CD4-positive, alpha-beta T cell (primary cell): ENCODE measurements at regions not wholly inside any gene's neighbourhood (a gene's known extent, or its start where the extent isn't known, plus 50 kb on each side); places are given as distances from the start of the nearest gene placed in this dataset.

Source experiments
- ATAC-seq: fragments of 200-7000 bp; cut with Tn5 transposase; one replicate; pipeline ENCODE4 v1.10.0; 2022; ENCODE audit warnings: mild to moderate bottlenecking; ENCODE audit not compliant: poor library complexity
- CTCF ChIA-PET: fragments of 350-600 bp; sonication (Branson Sonifier 250); formaldehyde crosslinking; loops from one replicate; lab custom pipeline; 2021; ENCODE audit warnings: antibody characterized with exemption, inconsistent platforms; lab: Charles Lee
- POLR2A ChIA-PET: fragments of 350-600 bp; sonication (Branson Sonifier 250); formaldehyde crosslinking; loops from one replicate; lab custom pipeline; 2021; ENCODE audit warnings: antibody characterized with exemption, inconsistent platforms; lab: Charles Lee
- DNase-seq, 14 experiments: peaks; one replicate each; pipeline ENCODE4 v3.0.0-alpha.2; 2013 to 2020; ENCODE audit warnings: mixed read lengths in 2 of 14
- H3K27ac ChIP-seq, 2 donors: one replicate each; pipeline versions ENCODE4 v1.5.1 to v1.7.0; 2013; ENCODE audit warnings: low read length in 2 of 2, low read depth in 1 of 2, mild to moderate bottlenecking in 1 of 2
- H3K27me3 ChIP-seq, 2 experiments: 1 replicate in 1 of 2; 2 replicates in 1 of 2; pipeline versions ENCODE4 v1.6.1 to v1.7.0; 2013; ENCODE audit warnings: low read length in 2 of 2, control low read depth in 1 of 2, mild to moderate bottlenecking in 1 of 2, moderate library complexity in 1 of 2; ENCODE audit not compliant: insufficient read depth in 2 of 2, control insufficient read depth in 1 of 2
- H3K36me3 ChIP-seq: one replicate; pipeline ENCODE4 v1.6.1; 2013; ENCODE audit warnings: low read length, control low read depth; ENCODE audit not compliant: insufficient read depth
- H3K4me1 ChIP-seq: one replicate; pipeline ENCODE4 v1.6.1; 2013; ENCODE audit warnings: low read length, control low read depth; ENCODE audit not compliant: insufficient read depth
- H3K4me3 ChIP-seq: one replicate; pipeline ENCODE4 v1.5.1; 2013; ENCODE audit warnings: mild to moderate bottlenecking, low read length, moderate library complexity
- H3K9me3 ChIP-seq, 2 experiments: 1 replicate in 1 of 2; 2 replicates in 1 of 2; pipeline versions ENCODE4 v1.6.1 to v1.7.0; 2013; ENCODE audit warnings: low read length in 2 of 2, mild to moderate bottlenecking in 2 of 2, control low read depth in 1 of 2, moderate library complexity in 1 of 2; ENCODE audit not compliant: control insufficient read depth in 1 of 2, insufficient read depth in 1 of 2
- H3K27ac Mint-ChIP-seq: one replicate; pipeline ENCODE4 v1.8.0; 2020; ENCODE audit warnings: mixed read lengths
- H3K27me3 Mint-ChIP-seq: one replicate; pipeline ENCODE4 v1.8.0; 2021; ENCODE audit warnings: mixed read lengths
- H3K36me3 Mint-ChIP-seq: one replicate; pipeline ENCODE4 v1.8.0; 2021; ENCODE audit warnings: low read depth, mixed read lengths
- H3K4me1 Mint-ChIP-seq: one replicate; pipeline ENCODE4 v1.8.0; 2021; ENCODE audit warnings: low read depth, mixed read lengths
- H3K4me3 Mint-ChIP-seq: one replicate; pipeline ENCODE4 v1.8.0; 2020; ENCODE audit warnings: mild to moderate bottlenecking, mixed read lengths
- H3K9me3 Mint-ChIP-seq: one replicate; pipeline ENCODE4 v1.8.0; 2020; ENCODE audit warnings: mixed read lengths
- intact Hi-C, 2 experiments: fragments of 100-400 bp; cut with DNase I in 1 of 2; cut with micrococcal nuclease in 1 of 2; formaldehyde crosslinking; loops; one replicate each; pipeline versions ENCODE4 v1.15.1 to v1.9.0; 2023 to 2025; cut with DNase I, micrococcal nuclease
- TF ChIP-seq, protein P1 (sequence below): fragments of 200-600 bp; IDR thresholded peaks from one replicate; pipeline ENCODE4 v1.8.0; 2022; ENCODE audit warnings: antibody characterized with exemption, mild to moderate bottlenecking

DNA sequence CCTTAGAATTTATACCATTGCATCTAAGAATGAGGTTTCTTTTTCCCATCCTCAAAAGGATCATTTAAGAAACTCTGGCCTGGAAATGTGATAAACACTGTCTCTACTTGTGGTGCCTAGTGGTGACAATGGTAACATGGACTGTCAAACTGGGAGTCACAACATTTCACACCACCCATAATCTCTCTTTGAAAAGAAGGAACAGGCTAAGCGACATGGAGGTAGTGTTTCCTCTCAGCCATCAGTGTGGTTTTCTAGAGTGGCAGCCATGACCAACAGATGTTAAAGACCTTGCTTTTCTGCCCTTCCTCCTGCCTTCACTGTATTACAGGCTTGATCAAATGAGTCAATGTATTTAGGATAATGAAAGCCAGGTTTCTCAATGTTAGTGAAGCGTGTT is 283.1 kb upstream of the STAC start:
- ATAC-seq, result no peak
- POLR2A ChIA-PET, result no interaction called here
- intact Hi-C loops, result no loop called here

DNA sequence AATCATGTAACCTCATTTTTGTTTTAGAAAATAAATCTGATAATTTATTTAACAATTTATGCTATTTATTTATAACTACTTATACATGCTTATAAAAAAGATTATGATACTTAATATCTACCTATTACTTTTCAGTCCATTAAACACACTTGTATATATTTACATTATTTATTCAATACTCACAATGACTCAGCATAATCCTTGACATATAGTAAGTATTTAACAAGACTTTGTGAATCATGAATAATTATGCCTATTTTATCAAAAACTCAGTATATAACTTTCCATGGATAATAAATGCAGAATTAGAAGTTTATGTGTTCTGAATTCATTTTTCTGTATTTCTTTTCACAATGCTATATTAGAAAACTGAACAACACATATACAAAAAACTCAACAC is 266.0 kb upstream of the STAC start:
- Histone ChIP-seq H3K9me3 (no peaks in the 10 kb centered on the region), H3K27me3 (no peaks in the 10 kb centered on the region), H3K27ac (no peak overlapping the region), H3K4me1 (no peaks in the 10 kb centered on the region), H3K4me3 (no peak overlapping the region), H3K36me3 (no peaks in the 10 kb centered on the region)
- Mint-ChIP-seq H3K36me3 (no peaks in the 10 kb centered on the region), H3K27ac (no peak overlapping the region), H3K27me3 (no peaks in the 10 kb centered on the region), H3K9me3 (no peaks in the 10 kb centered on the region), H3K4me1 (no peaks in the 10 kb centered on the region), H3K4me3 (no peak overlapping the region)
- DNase-seq (no peak), ATAC-seq (no peak)
- CTCF ChIA-PET, result no interaction called here
- TF ChIP-seq, protein P1, sequence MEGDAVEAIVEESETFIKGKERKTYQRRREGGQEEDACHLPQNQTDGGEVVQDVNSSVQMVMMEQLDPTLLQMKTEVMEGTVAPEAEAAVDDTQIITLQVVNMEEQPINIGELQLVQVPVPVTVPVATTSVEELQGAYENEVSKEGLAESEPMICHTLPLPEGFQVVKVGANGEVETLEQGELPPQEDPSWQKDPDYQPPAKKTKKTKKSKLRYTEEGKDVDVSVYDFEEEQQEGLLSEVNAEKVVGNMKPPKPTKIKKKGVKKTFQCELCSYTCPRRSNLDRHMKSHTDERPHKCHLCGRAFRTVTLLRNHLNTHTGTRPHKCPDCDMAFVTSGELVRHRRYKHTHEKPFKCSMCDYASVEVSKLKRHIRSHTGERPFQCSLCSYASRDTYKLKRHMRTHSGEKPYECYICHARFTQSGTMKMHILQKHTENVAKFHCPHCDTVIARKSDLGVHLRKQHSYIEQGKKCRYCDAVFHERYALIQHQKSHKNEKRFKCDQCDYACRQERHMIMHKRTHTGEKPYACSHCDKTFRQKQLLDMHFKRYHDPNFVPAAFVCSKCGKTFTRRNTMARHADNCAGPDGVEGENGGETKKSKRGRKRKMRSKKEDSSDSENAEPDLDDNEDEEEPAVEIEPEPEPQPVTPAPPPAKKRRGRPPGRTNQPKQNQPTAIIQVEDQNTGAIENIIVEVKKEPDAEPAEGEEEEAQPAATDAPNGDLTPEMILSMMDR, result no peak
- POLR2A ChIA-PET, result no interaction called here
- intact Hi-C loops, result no loop called here

More for the DNA sequence above, 283.1 kb upstream of the STAC start:
- Histone ChIP-seq H3K36me3 (no peaks in the 10 kb centered on the region), H3K27ac (no peak overlapping the region), H3K27me3 (no peaks in the 10 kb centered on the region), H3K9me3 (no peaks in the 10 kb centered on the region), H3K4me1 (no peaks in the 10 kb centered on the region), H3K4me3 (no peak overlapping the region)
- CTCF ChIA-PET, result no interaction called here
- H3K36me3 Mint-ChIP-seq, result no peaks in the 10 kb centered on the region
- TF ChIP-seq, protein P1, result no peak
- DNase-seq, result no peak
- H3K27ac Mint-ChIP-seq, result no peak overlapping the region
- no peak overlapping the region for H3K4me3 Mint-ChIP-seq
- no peaks in the 10 kb centered on the region for H3K4me1 Mint-ChIP-seq
- H3K27me3 Mint-ChIP-seq, result no peaks in the 10 kb centered on the region
- H3K9me3 Mint-ChIP-seq, result peaks cover 2% of the 10 kb centered on the region

DNA sequence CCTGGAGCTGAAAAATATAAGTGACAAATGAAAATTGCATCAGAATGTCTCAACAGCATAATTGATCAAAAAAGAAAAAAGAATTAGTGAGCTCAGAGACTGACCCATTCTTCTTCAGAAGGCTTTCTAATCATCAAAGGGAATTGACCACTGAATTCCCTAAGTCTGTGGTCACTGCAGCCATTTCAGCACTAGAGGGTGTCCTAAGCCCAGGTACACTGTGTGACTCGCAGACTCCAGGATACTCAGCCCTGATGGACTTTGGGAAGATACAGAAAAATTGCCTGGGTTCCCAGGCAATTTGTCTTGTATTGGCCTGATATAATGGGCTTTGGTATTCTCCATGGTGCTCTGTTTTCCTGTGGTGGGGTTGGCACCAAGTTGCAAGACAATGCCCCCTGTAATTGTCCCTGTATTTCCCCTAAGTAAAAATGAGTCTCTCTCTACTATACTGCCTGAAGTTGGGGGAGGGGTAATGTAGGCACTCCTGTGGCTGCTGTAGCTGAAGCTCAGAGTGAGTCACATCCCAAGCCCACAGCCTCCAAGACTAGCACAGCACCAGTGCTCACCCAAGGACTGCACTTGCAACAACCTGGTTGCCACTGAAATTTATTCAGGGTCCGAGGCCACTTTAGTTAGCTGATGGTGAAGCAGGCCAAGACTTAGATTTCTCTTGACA is 256.0 kb upstream of the STAC start:
- Mint-ChIP-seq H3K4me3 (no peak overlapping the region), H3K27ac (no peak overlapping the region), H3K9me3 (peaks cover 10% of the 10 kb centered on the region), H3K27me3 (no peaks in the 10 kb centered on the region), H3K4me1 (no peaks in the 10 kb centered on the region), H3K36me3 (no peaks in the 10 kb centered on the region)
- POLR2A ChIA-PET, result no interaction called here
- CTCF ChIA-PET, result no interaction called here
- intact Hi-C loops, result no loop called here
- H3K9me3 ChIP-seq, result peaks cover 0 to 4% of the 10 kb centered on the region in 2 experiments
- no peaks in the 10 kb centered on the region for H3K4me1 ChIP-seq
- no peak overlapping the region for H3K4me3 ChIP-seq
- H3K36me3 ChIP-seq, result no peaks in the 10 kb centered on the region
- DNase-seq (no peak), ATAC-seq (no peak)
- no peaks in the 10 kb centered on the region for H3K27me3 ChIP-seq
- no peak overlapping the region for H3K27ac ChIP-seq
- TF ChIP-seq, protein P1, result no peak
